Keratinocyte (primary cell): ENCODE measurements at regions not wholly inside any gene's neighbourhood (a gene's known extent, or its start where the extent isn't known, plus 50 kb on each side); places are given as distances from the start of the nearest gene placed in this dataset.

Experiments used
- DNase-seq: peaks from one replicate; pipeline ENCODE4 v3.0.0-alpha.2; 2011; ENCODE audit warnings: low read depth, missing footprints, low spot score
- FAIRE-seq: peaks from 2 replicates; lab custom pipeline; 2011; peaks lifted over from hg19 to GRCh38; lab: Jason Lieb, UNC
- H2AFZ ChIP-seq: 2 replicates; pipeline ENCODE4 v1.6.0; 2012; ENCODE audit warnings: low read length, control low read depth, inconsistent platforms; ENCODE audit not compliant: control insufficient read depth
- H3K27ac ChIP-seq: 2 replicates; pipeline ENCODE4 v1.5.1; 2011; ENCODE audit warnings: low read length; ENCODE audit not compliant: control insufficient read depth, insufficient read depth
- H3K27me3 ChIP-seq: 3 replicates; pipeline ENCODE4 v1.6.0; 2011; ENCODE audit warnings: low read length; ENCODE audit not compliant: control insufficient read depth, insufficient read depth; ENCODE audit errors: extremely low read depth
- H3K36me3 ChIP-seq, 2 experiments: 2 replicates in 1 of 2; 3 replicates in 1 of 2; pipeline ENCODE4 v1.5.1; 2011; ENCODE audit warnings: low read length in 2 of 2, mild to moderate bottlenecking in 1 of 2; ENCODE audit not compliant: control insufficient read depth in 2 of 2, insufficient read depth in 2 of 2; ENCODE audit errors: extremely low read depth in 1 of 2
- H3K4me1 ChIP-seq: 3 replicates; pipeline ENCODE4 v1.5.1; 2011; ENCODE audit warnings: low read length; ENCODE audit not compliant: control insufficient read depth, insufficient read depth; ENCODE audit errors: extremely low read depth
- H3K4me2 ChIP-seq: 3 replicates; pipeline ENCODE4 v1.6.0; 2011; ENCODE audit warnings: low read depth, low read length; ENCODE audit not compliant: control insufficient read depth, insufficient read depth; ENCODE audit errors: extremely low read depth
- H3K4me3 ChIP-seq, 3 experiments: fragments of 200-600 bp in 1 of 3; sonication (generic) in 1 of 3; 2 replicates in 2 of 3; 3 replicates in 1 of 3; pipeline ENCODE4 v1.5.1; 2011 to 2016; ENCODE audit warnings: low read length in 3 of 3, mild to moderate bottlenecking in 3 of 3, control low read depth in 2 of 3, inconsistent platforms in 1 of 3, low read depth in 1 of 3, mixed read lengths in 1 of 3, mixed run types in 1 of 3, moderate library complexity in 1 of 3; ENCODE audit not compliant: control insufficient read depth in 2 of 3, insufficient read depth in 2 of 3; ENCODE audit errors: extremely low read depth in 1 of 3
- H3K79me2 ChIP-seq: 2 replicates; pipeline ENCODE4 v1.6.0; 2012; ENCODE audit warnings: low read length; ENCODE audit not compliant: control insufficient read depth, insufficient read depth
- H3K9ac ChIP-seq: 3 replicates; pipeline ENCODE4 v1.6.0; 2011; ENCODE audit warnings: low read length; ENCODE audit not compliant: control insufficient read depth, insufficient read depth; ENCODE audit errors: extremely low read depth
- H3K9me1 ChIP-seq: 3 replicates; pipeline ENCODE4 v1.6.0; 2011; ENCODE audit warnings: low read length; ENCODE audit not compliant: control insufficient read depth, insufficient read depth; ENCODE audit errors: extremely low read depth
- H3K9me3 ChIP-seq: 2 replicates; pipeline ENCODE4 v1.5.1; 2012; ENCODE audit warnings: low read depth, low read length; ENCODE audit not compliant: control insufficient read depth
- H4K20me1 ChIP-seq: 3 replicates; pipeline ENCODE4 v1.6.0; 2011; ENCODE audit warnings: low read length; ENCODE audit not compliant: control insufficient read depth, insufficient read depth; ENCODE audit errors: extremely low read depth
- EZH2 ChIP-seq: IDR thresholded peaks from one replicate; pipeline ENCODE4 v1.6.1; 2012; ENCODE audit warnings: inconsistent platforms, mild to moderate bottlenecking, low read length, moderate library complexity
- dilution Hi-C: fragments of 300-500 bp; cut with MboI; formaldehyde crosslinking; loops from one replicate; pipeline ENCODE4 v1.7.0; 2020; ENCODE audit warnings: low sequenced_read_pairs; ENCODE audit not compliant: extremely low pct_ligation_motif_present
- TF ChIP-seq, protein P1 (sequence below), 3 experiments: IDR thresholded peaks in 1 of 3; conservative IDR thresholded peaks in 1 of 3; optimal IDR thresholded peaks in 1 of 3; 2 replicates in 2 of 3; 3 replicates in 1 of 3; pipeline versions ENCODE3 to v1.5.1; 2011; ENCODE audit warnings: low read length in 3 of 3, mild to moderate bottlenecking in 3 of 3, moderate library complexity in 2 of 3, control low read depth in 1 of 3, inconsistent platforms in 1 of 3; ENCODE audit not compliant: insufficient read depth in 2 of 3; ENCODE audit errors: extremely low read depth in 1 of 3

DNA sequence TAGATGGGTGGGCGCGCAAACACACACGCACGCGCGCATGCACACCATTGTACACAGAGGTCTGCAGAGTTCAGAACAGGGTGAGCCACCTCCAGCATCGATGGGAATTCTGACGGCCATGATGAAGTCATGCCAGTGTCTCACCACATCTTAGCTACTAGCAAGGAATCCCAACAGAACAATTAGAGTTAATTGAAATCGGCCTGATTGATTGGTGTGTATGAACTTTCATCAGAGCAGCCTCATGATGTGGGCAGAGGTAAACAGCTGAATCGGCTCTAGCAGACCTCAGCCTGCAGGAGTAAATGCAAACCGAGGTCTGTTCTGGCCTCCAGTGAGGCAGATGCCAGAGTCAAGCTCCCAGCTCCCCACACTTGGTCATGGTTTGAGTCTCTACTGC is 200.6 kb downstream of the CBLN1 start:
- no peaks in the 10 kb centered on the region for H3K9me1 ChIP-seq
- no peak overlapping the region for H3K9ac ChIP-seq
- TF ChIP-seq EZH2: no peak
- TF ChIP-seq, protein P1, sequence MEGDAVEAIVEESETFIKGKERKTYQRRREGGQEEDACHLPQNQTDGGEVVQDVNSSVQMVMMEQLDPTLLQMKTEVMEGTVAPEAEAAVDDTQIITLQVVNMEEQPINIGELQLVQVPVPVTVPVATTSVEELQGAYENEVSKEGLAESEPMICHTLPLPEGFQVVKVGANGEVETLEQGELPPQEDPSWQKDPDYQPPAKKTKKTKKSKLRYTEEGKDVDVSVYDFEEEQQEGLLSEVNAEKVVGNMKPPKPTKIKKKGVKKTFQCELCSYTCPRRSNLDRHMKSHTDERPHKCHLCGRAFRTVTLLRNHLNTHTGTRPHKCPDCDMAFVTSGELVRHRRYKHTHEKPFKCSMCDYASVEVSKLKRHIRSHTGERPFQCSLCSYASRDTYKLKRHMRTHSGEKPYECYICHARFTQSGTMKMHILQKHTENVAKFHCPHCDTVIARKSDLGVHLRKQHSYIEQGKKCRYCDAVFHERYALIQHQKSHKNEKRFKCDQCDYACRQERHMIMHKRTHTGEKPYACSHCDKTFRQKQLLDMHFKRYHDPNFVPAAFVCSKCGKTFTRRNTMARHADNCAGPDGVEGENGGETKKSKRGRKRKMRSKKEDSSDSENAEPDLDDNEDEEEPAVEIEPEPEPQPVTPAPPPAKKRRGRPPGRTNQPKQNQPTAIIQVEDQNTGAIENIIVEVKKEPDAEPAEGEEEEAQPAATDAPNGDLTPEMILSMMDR (optimal IDR thresholded peaks at IDR 0.05 in 1 of 3, IDR thresholded peaks at IDR 0.05 in 1 of 3, conservative IDR thresholded peaks at IDR 0.05 in 1 of 3; ENCODE audit: extremely low read depth in 1 of 3, insufficient read depth in 2 of 3, low read length in 3 of 3): no peak
- dilution Hi-C loops: no loop called here
- DNase-seq (no peak), FAIRE-seq (no peak)
- H3K27me3 ChIP-seq: no peaks in the 10 kb centered on the region
- H3K27ac ChIP-seq: no peak overlapping the region
- H3K9me3 ChIP-seq: peaks cover 4% of the 10 kb centered on the region
- H3K4me3 ChIP-seq: no peak overlapping the region
- no peak overlapping the region for H2AFZ ChIP-seq
- H3K4me1 ChIP-seq: no peaks in the 10 kb centered on the region
- H4K20me1 ChIP-seq: no peaks in the 10 kb centered on the region
- no peak overlapping the region for H3K4me2 ChIP-seq
- H3K79me2 ChIP-seq: no peaks in the 10 kb centered on the region
- H3K36me3 ChIP-seq: no peaks in the 10 kb centered on the region

DNA sequence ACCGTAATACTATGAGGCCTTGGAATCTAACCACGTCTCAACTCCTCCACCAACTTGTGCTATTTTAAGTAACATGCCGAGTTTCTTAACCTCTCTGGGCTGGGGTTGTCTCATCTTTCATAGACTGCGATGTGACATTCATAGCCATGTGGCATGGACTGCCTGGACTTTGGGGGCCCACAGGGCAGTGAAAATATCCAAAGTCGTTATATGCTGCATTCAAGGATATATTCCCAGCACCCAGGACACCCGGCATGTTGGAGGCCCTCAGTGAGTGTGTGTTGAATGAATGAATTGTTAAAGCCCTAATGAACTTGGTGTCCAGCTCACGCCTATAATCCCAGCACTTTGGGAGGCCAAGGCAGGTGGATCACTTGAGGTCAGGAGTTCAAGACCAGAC is 203.1 kb downstream of the CBLN1 start:
- dilution Hi-C loops: no loop called here
- Histone ChIP-seq H3K4me3 (no peak overlapping the region), H2AFZ (no peak overlapping the region), H4K20me1 (no peaks in the 10 kb centered on the region), H3K4me2 (no peak overlapping the region), H3K9me3 (peaks cover 4% of the 10 kb centered on the region), H3K79me2 (no peaks in the 10 kb centered on the region), H3K9me1 (no peaks in the 10 kb centered on the region), H3K4me1 (no peaks in the 10 kb centered on the region), H3K9ac (no peak overlapping the region), H3K36me3 (no peaks in the 10 kb centered on the region), H3K27me3 (no peaks in the 10 kb centered on the region), H3K27ac (no peak overlapping the region)
- TF ChIP-seq, protein P1 (optimal IDR thresholded peaks at IDR 0.05 in 1 of 3, IDR thresholded peaks at IDR 0.05 in 1 of 3, conservative IDR thresholded peaks at IDR 0.05 in 1 of 3; ENCODE audit: extremely low read depth in 1 of 3, insufficient read depth in 2 of 3, low read length in 3 of 3): no peak
- no peak for TF ChIP-seq EZH2
- no peak for FAIRE-seq
- no peak for DNase-seq
